Inflammatory macrophage treated with lipopolysaccharide for 1 hour (primary cell): ENCODE measurements at regions not wholly inside any gene's neighbourhood (a gene's known extent, or its start where the extent isn't known, plus 50 kb on each side); places are given as distances from the start of the nearest gene placed in this dataset.

Experiments
- DNase-seq, 2 donors: peaks; one replicate each; pipeline ENCODE4 v3.0.0-alpha.2; 2020 to 2022

- no peak for DNase-seq
Observed at GRCh38 chr15:68500363-68501258, 68.6 kb upstream of the ITGA11 start.

DNA sequence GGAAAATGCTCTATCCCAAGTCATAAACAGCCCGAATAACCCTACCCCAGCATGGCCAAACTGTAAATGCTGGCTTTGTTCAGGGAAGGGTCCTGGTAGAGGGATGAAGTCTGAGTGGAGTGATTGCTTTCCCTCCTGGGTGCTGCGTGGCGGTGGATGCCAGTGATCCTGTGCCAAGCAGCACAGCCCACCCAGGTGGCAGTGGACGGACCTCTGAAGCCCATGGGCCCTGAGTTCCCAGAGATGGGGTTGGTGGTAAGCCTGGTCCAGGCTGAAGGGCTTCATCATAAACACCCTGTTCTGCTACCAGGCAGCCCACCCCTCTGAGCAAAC, 69.3 kb upstream of the ITGA11 start:
- no peak for DNase-seq

DNA sequence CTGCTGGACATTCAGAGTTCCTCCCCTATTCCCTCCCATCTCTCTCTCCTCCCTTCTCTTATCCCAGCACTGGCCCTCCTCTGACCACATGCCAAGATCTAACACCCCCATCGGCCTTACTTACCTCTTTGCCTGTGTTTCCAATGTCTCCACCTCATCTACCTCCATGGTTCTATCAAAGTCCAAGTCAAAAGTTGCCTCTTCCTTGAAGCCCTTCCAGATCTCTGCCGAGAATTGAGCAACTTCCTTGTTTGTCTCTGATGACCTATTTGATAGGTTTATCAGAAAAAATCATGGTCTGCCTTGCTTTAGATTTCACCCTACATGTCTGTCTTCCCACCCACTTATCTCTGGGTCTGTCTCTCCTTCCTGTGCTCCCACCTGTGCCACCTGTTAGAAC, 69.7 kb upstream of the ITGA11 start:
- no peak for DNase-seq

- DNase-seq: no peak
Observed at GRCh38 chr15:68502398-68502901, 70.5 kb upstream of the ITGA11 start.

- no peak for DNase-seq
Observed at GRCh38 chr15:68503213-68503612, 71.2 kb upstream of the ITGA11 start.

DNA sequence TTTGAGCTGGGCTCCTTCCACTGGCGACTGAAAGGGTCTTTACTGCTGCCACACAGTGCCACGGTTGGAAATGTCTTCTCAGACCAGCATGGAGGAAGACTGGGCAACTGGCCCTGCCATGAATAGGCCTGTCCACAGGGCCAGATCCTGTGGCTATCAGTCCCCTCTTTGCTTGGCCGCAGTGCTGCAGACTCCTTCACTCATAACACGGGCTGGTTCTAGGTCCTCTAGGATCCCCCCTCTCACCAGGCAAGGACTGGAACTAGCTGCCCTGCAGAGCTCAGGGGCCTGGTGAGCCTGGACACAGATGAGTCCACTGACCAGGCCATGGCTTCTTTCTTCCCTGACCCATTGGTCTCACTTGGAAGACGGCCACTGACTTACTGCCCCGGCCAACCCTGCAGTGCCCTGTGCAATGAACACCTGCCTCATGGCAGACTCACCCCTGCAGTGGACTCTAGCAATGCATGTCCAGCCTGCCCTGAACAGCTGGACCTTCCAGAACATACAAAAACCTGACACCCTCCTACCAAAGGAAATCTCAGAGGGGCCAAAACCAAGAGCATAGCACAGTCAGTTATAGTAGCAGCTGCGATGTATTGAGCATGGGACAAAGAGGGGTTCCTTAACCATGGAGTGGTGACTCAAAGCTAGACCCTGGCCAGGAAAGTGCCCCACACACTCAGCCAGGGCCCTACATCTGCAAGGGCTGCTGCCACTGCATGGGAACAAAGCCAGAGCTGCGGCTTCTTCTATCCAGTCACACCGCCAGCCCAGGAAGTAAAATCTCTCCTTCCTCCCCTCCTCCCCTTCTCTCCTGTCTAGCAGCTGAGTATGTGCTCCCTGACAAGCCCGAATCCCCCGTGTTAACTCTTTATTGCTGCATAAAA, 72.1 kb upstream of the ITGA11 start:
- no peak for DNase-seq

DNA sequence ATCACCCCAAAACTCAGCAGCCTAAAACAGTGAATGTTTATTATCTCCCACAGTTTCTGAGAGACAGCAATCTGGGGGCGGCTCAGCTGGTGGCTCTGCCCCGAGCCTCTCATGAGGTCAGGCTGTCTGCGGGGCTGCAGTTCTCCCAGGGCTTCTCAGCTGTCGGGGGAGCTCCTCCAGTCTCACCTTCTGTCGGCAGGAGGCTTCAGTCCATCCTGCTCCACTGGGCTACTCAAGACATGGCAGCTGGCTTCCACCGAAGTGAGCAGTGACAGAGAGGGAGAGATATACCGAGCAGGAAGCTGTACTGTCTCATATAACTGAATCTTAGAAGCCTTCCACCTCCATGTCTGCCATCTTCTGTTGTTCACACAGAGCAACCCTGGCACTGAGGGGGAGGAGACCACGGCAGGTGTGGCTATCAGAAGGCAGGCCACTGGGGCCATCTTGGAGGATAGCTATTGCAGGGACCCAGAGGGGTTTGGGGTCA, 72.8 kb upstream of the ITGA11 start:
- no peak for DNase-seq

DNA sequence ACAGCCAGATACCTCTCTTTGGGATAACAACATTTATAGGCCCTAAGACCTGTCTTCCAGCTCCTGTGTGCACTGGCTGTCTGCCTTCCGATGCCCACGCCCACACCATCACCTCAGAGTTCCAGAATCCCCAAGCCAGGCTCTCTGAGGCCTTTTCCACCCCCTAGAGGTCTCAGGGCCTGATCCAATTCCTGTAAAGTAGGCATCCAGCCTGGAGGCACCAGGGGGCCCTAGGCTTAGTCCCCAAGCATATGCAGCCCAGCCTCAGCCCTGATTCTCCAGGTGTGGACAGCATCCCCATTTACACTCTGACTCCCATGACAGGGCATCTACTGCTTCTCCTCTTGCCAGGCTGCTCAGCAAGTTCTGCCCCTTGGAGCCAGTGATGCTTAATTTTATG, 72.7 kb upstream of the CORO2B start:
- DNase-seq: no peak

DNA sequence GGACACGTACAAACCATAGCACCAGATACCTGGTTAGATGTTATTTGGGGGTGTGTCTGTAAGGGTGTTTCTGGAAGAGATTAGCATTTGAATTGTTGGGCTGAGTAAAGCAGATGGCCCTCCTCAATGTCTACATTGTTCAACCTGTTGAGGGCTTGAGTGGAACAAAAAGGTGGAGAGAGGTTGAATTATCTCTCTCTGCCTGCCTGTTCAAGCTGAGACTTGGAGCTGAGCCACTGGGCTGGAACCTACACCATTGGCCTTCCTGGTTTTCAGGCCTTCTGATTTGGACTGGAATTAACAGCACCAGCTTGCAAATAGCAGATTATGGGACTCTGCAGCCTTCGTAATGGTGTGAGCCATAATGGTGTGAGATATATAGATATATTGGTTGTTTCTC, 71.3 kb upstream of the CORO2B start:
- no peak for DNase-seq

DNA sequence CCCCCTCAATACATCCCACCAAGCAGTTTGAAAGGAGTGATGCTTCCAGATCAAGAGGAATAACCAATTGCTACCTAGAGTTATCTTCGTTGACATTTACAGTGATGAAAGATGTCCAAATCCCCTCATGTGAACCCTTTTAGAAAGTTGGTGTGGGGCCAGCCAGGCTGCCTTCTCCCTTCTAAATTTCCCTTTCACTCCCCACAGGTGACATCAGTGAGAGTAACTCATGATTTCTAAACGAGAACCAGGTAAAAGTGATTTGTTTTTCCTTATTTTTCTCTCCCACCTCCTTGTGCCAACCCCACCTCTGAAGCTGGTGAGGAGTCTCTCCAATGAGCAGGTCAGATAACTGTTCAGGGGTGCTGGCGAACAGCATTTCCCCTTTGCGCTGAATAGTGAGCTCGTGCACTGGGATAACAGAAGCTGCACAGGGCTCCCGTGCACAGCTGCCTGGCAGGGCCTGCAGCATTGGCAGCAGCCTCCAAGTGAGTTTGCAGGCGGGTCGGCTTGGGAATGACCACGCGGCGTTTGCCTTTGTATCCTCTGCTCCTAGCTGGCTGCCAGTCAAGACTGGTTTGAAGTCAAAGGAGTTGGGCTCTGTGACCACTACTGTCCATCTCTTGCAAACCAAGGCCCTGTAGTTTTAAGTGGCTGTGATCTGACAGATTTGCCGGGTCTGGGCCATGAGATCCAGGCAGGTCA, 70.2 kb upstream of the CORO2B start:
- DNase-seq: no peak

GRCh38 chr15:68510558-68510957, 68.2 kb upstream of the CORO2B start:
- DNase-seq: no peak

DNA sequence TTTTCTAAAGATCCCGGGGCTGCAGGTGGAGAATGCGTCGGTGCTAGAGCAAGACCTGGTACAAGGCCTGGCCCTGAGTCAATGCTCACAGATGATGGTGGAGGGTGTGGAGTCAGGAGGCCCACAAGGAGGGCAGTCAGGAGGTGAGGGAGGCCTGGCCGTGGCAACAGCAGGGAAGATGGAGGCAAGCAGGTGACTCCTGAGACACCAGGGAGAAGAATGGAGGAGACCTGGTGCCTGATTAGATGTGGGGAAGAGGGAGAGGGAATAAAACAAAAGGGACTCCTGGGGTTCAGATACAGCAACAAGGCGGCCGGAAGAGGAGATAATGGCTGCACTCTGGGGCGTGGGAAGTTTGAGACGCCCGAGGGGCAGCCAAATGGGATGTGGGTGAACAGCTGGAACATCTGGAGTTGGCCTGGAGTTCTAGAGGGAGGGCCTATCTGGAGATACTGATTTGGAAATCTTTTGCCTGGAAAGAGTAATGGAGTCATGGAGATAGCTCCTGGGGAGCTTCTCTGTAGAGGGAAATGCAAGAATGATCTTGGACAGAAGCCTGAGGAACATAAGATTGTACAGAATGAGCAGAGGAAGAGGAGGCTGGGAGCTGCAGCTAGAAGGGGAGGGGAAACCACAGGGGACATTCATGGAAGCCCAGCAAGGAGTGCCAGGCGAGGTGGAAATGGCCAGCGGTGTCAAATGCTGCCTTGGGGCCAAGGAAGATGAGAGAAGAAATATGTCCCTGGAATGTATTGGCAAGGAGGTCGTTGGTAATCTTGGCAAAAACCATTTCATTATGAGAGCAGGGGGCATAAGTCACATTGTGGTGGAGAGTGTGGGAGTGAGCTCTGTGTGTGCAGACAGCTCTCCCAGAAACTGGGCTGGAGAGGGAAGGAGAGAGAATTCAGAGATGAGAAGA, 67.5 kb upstream of the CORO2B start:
- no peak for DNase-seq

- DNase-seq: no peak
Observed at GRCh38 chr15:68512052-68512451, 66.7 kb upstream of the CORO2B start.

DNA sequence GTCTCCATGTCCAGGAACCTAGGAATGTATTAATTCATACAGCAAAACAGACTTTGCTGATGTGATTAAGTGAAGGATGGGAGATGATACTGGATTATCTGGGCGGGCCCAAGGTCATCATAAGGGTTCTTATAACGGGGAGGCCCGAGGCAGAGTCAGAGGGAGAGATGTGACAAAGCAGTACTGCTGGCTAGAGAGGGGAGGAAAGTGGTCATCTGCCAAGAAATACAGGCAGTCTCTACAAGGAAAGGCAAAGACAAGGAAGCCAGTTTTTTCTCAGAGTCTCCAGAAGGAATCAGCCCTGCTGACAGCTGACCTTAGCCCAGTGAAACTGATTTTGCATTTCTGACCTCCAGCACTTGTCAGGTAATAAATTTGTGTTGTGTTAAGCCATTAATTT, 66.2 kb upstream of the CORO2B start:
- DNase-seq: no peak

GRCh38 chr15:68515371-68516095, 63.3 kb upstream of the CORO2B start:
- no peak for DNase-seq

GRCh38 chr15:68517285-68517761, 61.5 kb upstream of the CORO2B start:
- DNase-seq: no peak

- DNase-seq: no peak
Observed at GRCh38 chr15:68518046-68518445, 60.7 kb upstream of the CORO2B start.

- DNase-seq: no peak
Observed at GRCh38 chr15:68518785-68519430, 59.9 kb upstream of the CORO2B start.

DNA sequence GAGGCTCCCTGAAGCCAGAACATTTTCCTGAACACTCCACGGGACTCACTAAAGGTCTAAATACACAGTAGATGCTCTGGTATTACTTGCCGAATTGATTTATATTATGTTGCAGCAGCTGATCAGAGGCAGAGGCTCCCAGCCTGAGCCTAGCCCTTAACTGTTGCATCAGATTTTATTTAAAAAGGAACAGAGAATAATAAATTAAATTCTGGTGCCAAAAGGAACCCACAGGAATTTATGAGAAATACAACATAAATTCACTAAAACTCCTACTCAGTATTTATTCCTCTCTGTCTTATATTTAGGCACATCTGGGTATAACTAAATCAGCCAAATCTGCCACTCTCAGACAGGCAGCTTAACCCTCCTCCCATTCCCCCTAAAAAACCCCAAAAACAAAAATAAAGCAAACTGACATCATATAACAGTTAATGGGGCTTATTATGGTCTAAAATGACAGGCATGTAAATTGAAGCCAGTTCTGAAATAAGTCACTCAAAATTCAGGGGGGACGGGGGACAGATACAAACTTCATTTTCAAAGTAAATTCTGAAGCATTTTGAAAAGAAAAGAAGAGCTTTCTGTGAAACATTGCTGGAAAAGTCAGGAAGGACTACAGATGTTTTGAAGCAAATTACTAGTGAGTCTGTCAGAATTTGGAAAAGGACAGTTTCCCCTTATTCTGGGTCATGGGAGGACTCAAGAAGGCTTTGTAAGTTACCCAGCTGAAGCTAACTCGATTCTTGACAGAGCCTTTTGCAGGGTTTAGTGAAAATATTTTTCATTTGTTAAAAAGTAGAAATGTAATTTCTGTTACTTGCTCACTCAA, 53.8 kb upstream of the CORO2B start:
- DNase-seq: no peak

DNA sequence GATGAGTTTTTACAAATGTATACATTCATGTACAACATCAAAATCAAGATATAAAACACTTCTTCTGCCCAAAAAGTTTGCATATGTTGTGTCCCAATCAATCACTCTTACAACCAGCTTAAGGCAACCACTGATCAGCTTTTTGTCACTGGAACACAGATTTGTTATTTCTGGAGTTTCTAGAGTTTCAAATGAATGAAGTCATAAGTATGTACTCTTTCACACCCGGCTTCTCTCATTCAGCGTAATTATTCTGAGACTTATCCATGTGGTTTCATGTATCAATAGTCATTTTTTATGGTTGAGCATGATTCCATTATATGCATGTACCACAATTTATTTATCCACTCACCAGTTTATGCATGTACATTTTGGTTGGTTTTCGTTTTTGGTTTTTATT, 53.0 kb upstream of the CORO2B start:
- DNase-seq: no peak
